ENCODE measurements at regions not wholly inside any gene's neighbourhood (a gene's known extent, or its start where the extent isn't known, plus 50 kb on each side); places are given as distances from the start of the nearest gene placed in this dataset.

GRCh38 chr2:225114786-225115323 is 72.6 kb upstream of the DOCK10 start:
- Mint-ChIP-seq H3K36me3 (no peaks in the 10 kb centered on the region), H3K4me1 (peaks cover 5% of the 10 kb centered on the region), H3K4me3 (no peak overlapping the region), H3K27me3 (no peaks in the 10 kb centered on the region), H3K27ac (no peak overlapping the region), H3K9me3 (ENCODE audit: low read depth) (no peaks in the 10 kb centered on the region)
- CTCF ChIA-PET, result no interaction called here
- no peak for DNase-seq
- no peak for ATAC-seq

DNA sequence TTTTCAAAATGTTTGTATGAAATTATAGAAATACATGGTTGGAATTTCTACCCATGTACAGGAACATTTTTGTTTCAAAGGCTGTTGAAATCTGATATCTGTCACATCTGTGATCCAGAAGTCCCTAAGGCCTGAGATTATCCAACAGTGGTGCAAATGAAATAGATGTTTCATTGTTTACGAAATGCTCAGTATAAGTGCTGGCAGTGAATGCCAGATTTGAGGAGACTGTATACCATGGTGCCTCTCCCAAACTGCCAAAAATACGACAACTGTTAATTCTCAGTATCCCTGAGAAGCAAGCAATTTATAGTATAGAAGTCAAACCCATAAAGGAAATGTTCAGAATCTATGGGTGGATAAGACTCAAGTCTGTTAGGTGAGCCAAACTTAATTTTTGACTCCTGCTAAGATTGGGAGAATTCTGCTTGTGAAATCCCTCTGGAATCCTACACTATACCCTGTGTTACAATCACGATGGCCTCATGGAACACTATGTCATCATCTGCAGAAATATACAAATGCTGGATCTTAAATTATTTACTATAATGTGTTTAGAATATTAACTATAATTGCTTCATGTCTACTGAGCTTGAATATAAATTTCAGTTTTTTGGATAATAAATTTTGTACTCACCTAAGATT is 71.2 kb upstream of the DOCK10 start:
- CTCF ChIA-PET, result no interaction called here
- H3K27me3 Mint-ChIP-seq, result no peaks in the 10 kb centered on the region
- no peaks in the 10 kb centered on the region for H3K36me3 Mint-ChIP-seq
- no peaks in the 10 kb centered on the region for H3K9me3 Mint-ChIP-seq (ENCODE audit: low read depth)
- no peak for ATAC-seq
- DNase-seq, result no peak
- H3K27ac Mint-ChIP-seq, result no peak overlapping the region
- no peak overlapping the region for H3K4me3 Mint-ChIP-seq
- peaks cover 5% of the 10 kb centered on the region for H3K4me1 Mint-ChIP-seq

GRCh38 chr2:225112362-225113126 is 70.3 kb upstream of the DOCK10 start:
- CTCF ChIA-PET, result no interaction called here
- Mint-ChIP-seq H3K36me3 (no peaks in the 10 kb centered on the region), H3K4me1 (peaks cover 5% of the 10 kb centered on the region), H3K9me3 (ENCODE audit: low read depth) (no peaks in the 10 kb centered on the region), H3K4me3 (no peak overlapping the region), H3K27me3 (no peaks in the 10 kb centered on the region), H3K27ac (no peak overlapping the region)
- DNase-seq, result no peak
- ATAC-seq, result no peak

- no peak for ATAC-seq
- no peak for DNase-seq
- H3K4me1 Mint-ChIP-seq, result no peaks in the 10 kb centered on the region
- H3K36me3 Mint-ChIP-seq, result no peaks in the 10 kb centered on the region
- no peak overlapping the region for H3K4me3 Mint-ChIP-seq
- CTCF ChIA-PET, result no interaction called here
- H3K27me3 Mint-ChIP-seq, result no peaks in the 10 kb centered on the region
- H3K27ac Mint-ChIP-seq, result no peak overlapping the region
- H3K9me3 Mint-ChIP-seq (ENCODE audit: low read depth), result no peaks in the 10 kb centered on the region
Measured at GRCh38 chr2:225108805-225109204, 66.5 kb upstream of the DOCK10 start.

DNA sequence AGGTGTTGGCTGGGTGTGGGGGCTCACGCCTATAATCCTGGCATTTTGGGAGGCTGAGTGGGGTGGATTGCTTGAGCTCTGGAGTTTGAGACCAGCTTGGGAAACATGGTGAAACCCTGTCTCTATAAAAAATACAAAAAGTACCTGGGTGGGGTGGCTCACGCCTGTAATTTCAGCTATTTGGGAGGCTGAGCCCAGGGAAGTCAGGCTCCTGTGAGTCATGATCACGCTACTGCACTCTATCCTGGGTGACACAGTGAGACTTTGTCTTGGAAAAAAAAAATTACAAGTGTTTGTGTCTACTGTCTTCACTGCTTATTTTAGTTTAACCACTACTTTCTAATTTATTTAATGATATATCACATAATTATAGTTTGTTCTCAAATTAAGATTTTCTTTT is 62.7 kb upstream of the DOCK10 start:
- no peaks in the 10 kb centered on the region for H3K27me3 Mint-ChIP-seq
- CTCF ChIA-PET, result no interaction called here
- no peak for ATAC-seq
- H3K36me3 Mint-ChIP-seq, result no peaks in the 10 kb centered on the region
- no peak overlapping the region for H3K4me3 Mint-ChIP-seq
- no peaks in the 10 kb centered on the region for H3K9me3 Mint-ChIP-seq (ENCODE audit: low read depth)
- no peak for DNase-seq
- no peak overlapping the region for H3K27ac Mint-ChIP-seq
- no peaks in the 10 kb centered on the region for H3K4me1 Mint-ChIP-seq

GRCh38 chr2:225104321-225104720 is 62.1 kb upstream of the DOCK10 start:
- no peak overlapping the region for H3K4me3 Mint-ChIP-seq
- CTCF ChIA-PET, result no interaction called here
- H3K27me3 Mint-ChIP-seq, result no peaks in the 10 kb centered on the region
- H3K9me3 Mint-ChIP-seq (ENCODE audit: low read depth), result no peaks in the 10 kb centered on the region
- no peaks in the 10 kb centered on the region for H3K4me1 Mint-ChIP-seq
- no peaks in the 10 kb centered on the region for H3K36me3 Mint-ChIP-seq
- DNase-seq (no peak), ATAC-seq (no peak)
- no peak overlapping the region for H3K27ac Mint-ChIP-seq

DNA sequence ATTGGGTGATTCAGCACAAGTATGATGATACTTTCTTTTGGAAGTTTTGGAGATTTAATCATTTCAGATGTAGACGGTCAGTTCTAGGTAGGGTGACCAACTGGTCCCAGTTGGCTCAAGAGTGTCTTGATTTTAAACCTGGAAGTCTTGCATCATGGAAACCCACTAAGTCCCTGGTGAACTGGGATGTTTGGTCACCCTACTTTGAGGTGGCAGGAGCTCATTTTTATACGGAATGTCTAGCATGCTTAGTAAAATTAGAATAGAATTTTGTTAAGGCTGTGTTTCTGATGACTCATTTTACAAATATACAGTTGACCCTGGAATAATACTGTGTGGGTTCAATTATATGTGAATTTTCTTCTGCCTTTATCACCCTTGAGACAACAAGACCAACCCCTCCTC is 61.5 kb upstream of the DOCK10 start:
- no peaks in the 10 kb centered on the region for H3K9me3 Mint-ChIP-seq (ENCODE audit: low read depth)
- no peaks in the 10 kb centered on the region for H3K36me3 Mint-ChIP-seq
- no peak for ATAC-seq
- DNase-seq, result no peak
- CTCF ChIA-PET, result no interaction called here
- H3K27ac Mint-ChIP-seq, result no peak overlapping the region
- no peaks in the 10 kb centered on the region for H3K4me1 Mint-ChIP-seq
- H3K4me3 Mint-ChIP-seq, result no peak overlapping the region
- H3K27me3 Mint-ChIP-seq, result no peaks in the 10 kb centered on the region

DNA sequence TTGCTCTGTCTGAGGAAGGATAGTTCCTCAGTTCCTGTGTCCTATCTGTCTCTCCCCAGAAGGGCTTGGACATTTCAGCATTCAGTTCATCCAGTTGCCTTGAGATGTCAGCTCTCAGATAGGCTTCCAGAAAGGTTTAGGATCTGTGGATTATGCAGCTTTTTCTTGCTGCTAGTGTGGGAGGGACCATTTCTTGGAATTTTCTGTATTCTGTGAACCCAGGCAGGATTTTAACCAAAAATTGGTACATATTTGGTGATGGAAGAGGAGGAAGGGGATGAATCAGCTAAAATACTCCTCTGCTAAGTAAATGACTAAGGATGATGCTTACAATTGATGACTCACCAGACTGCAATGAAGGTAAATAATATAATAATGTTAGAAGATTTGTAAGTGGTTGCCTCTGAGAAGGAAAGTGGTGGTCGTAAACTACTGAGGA is 58.6 kb upstream of the DOCK10 start:
- no peaks in the 10 kb centered on the region for H3K4me1 Mint-ChIP-seq
- H3K27ac Mint-ChIP-seq, result no peak overlapping the region
- CTCF ChIA-PET, result no interaction called here
- no peaks in the 10 kb centered on the region for H3K27me3 Mint-ChIP-seq
- no peak for ATAC-seq
- no peak overlapping the region for H3K4me3 Mint-ChIP-seq
- no peak for DNase-seq
- no peaks in the 10 kb centered on the region for H3K36me3 Mint-ChIP-seq
- no peaks in the 10 kb centered on the region for H3K9me3 Mint-ChIP-seq (ENCODE audit: low read depth)

- H3K4me3 Mint-ChIP-seq, result no peak overlapping the region
- H3K9me3 Mint-ChIP-seq (ENCODE audit: low read depth), result no peaks in the 10 kb centered on the region
- no peak overlapping the region for H3K27ac Mint-ChIP-seq
- no peaks in the 10 kb centered on the region for H3K4me1 Mint-ChIP-seq
- ATAC-seq (no peak), DNase-seq (no peak)
- no peaks in the 10 kb centered on the region for H3K27me3 Mint-ChIP-seq
- CTCF ChIA-PET, result no interaction called here
- H3K36me3 Mint-ChIP-seq, result no peaks in the 10 kb centered on the region
Measured at GRCh38 chr2:225100269-225100668, 58.0 kb upstream of the DOCK10 start.

DNA sequence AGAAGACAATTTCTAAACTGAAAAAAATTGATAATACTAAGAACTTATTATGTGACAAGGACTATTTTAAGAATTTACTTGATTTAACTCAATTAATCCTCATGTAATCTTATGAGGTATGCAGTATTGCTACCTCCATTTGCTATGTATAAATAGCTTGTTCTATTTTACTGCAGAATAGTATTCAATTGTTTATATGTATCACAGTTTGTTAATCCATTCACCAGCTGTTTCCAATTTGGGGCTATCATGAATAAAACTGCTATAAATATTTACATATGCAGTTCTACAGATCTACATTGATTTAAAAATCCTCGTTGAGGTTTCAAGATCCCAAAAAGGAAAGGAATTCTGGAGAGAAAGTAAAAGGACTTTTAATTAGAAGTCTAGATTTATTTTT is 54.8 kb upstream of the DOCK10 start:
- H3K36me3 Mint-ChIP-seq, result peaks cover 2% of the 10 kb centered on the region
- no peak for DNase-seq
- no peak overlapping the region for H3K4me3 Mint-ChIP-seq
- no peaks in the 10 kb centered on the region for H3K4me1 Mint-ChIP-seq
- CTCF ChIA-PET, result no interaction called here
- H3K27me3 Mint-ChIP-seq, result no peaks in the 10 kb centered on the region
- H3K9me3 Mint-ChIP-seq (ENCODE audit: low read depth), result no peaks in the 10 kb centered on the region
- no peak overlapping the region for H3K27ac Mint-ChIP-seq
- no peak for ATAC-seq
